Stimulated activated CD4-positive, alpha-beta T cell treated with anti-CD3 and anti-CD28 coated beads, Interleukin-2, amount 100 ng/mL, for 4 hours (primary cell): ENCODE measurements at regions not wholly inside any gene's neighbourhood (a gene's known extent, or its start where the extent isn't known, plus 50 kb on each side); places are given as distances from the start of the nearest gene placed in this dataset.

ENCODE experiments used
- DNase-seq: peaks from one replicate; pipeline ENCODE4 v3.0.0-alpha.2; 2020; ENCODE audit warnings: low read depth

- DNase-seq: no peak
Measured at GRCh38 chr9:134228649-134229048, 64.3 kb upstream of the RNU6ATAC start.

DNA sequence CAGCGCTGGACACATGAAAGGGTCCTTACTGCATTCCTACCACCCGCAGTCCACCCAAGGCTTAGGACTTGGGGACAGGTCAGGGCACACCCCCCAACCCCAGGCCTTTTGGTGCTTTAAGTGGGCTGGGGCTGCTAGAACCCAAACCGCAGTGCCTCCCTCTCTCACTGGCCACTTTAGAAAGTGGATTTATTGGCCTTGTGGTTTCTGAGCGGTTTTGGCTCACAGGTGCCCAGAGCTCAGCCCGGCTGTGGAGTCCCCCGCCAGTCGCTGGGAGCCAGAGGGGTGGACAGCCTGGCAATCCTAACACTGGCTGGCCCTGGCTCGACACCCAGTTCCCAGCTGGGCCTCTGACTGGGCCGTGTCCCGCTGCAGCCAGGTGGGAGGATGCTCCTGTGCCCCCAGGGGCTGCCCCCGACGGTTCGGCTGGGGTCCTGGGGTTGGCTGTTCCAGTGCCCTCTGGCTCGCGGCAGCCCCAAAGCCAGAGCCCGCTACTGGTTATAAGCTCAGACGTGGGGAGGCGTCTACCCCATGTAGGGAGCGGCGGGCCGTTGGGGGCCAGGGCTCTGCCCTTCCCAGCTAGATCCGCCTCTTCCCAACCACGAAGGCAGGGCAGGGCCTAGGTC is 65.2 kb upstream of the RNU6ATAC start:
- no peak for DNase-seq

- DNase-seq: no peak
Measured at GRCh38 chr9:134230092-134230941, 66.0 kb upstream of the RNU6ATAC start.

DNA sequence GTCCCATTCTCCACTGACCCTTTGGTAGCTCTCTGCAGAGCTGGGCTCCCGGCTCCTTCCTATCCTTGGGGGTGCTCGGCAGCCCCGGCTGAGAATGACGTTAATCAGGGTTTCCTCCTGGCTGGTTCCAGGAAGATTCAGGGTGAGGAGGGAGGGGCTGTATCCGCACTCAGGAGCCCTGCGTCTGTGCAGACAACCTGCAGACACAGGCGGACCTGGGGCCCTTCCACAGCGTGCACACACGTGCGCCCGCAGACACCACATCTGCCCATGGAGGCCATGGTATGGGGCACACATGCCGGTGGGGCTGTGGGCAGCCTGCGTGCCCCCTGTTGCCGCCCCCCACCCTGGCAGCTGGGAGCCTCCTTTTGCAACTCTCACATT is 66.6 kb upstream of the RNU6ATAC start:
- no peak for DNase-seq

- no peak for DNase-seq
Measured at GRCh38 chr9:134231330-134231745, 67.0 kb upstream of the RNU6ATAC start.

DNA sequence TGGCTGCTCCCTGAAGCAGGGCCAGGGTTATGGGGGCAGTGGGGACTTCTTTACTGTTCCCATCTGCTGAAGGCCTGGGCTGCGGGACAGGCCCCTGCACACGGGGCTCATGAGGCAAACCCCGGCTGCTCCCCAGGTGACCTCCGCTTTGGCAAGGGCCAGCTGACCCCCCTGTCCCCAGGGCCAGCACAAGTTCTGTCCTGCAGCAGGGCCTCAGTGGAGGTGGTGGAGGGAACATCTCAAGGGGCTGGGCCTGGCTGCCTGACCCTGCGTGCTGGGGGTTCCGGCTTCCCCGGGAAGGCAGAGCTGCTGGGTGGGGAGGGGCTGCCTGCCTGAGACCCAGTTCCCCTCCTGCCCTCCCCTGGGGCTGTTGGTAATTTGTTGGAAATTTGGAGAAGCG is 67.4 kb upstream of the RNU6ATAC start:
- DNase-seq: no peak

DNA sequence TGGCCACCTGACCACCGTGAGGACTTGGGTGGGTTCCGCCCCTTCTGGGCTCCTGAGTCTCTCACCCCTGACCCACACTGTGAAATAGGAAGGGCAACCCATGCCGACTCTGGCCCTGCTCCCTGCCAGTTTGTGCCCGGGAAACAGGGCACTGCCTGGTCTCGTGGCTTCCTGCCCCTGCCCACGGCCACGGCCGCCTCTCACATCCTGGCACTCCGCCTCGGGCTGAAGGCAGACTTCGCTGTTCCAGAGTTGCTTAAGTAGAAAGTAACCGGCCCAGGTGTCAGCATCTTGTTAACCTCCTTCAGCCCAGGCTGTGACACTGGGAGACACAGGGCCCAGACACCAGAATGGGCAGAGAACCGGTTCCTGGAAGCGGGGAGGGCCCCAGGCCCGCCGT is 68.7 kb upstream of the RNU6ATAC start:
- DNase-seq: no peak

DNA sequence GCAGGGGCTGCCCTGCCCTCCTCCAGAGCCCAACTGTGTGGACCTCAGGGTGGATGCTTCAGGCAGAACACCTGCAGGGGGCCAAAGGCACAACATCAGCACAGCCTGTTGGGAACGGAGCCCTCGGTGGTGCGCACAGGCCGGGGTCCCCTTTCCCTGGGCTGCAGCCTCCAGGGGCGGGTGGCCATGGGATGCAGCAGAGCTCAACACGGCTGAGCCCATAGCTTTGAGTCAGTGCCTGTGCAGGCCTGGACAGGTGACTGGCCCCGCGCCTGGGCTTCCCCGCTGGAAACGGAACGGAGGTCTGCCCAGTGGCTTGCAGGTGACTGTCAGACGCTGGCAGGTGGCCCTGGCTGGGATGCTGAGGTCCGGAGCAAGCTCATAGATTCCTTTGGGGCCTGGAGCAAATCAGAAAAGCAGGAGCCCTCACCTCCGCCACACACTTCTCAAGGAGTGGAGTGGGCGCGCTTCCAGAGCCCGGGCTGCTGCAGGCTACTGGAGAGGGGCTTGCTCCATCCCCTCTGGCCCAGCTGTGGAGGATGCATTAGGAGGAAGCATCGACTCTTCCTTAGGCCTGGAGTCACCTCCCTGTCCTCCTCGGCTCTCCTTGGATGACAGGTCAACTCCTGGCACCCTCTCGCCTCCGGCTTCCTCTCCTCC is 69.8 kb upstream of the RNU6ATAC start:
- no peak for DNase-seq

- DNase-seq: no peak
Measured at GRCh38 chr9:134234687-134235359, 70.5 kb upstream of the RNU6ATAC start.

DNA sequence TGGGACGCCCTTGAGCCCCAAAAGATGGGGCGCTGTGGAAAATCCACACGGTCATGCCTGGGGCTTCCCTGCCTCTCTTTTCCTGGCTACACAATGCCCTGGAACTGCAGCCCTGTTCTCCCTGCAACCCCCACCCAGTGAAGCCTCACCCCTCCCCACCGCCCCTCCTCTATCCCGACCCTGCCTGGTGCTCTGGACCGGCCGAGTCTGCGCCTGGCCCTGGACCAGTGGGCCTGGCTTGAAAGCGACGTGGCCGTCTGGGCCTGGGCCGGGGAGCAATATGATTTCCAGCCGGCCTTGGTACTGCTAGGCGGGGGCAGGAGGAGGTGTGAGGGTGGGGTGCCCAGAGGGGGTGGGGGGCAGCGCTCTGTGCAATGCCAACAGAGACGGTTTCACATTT is 71.0 kb upstream of the RNU6ATAC start:
- no peak for DNase-seq

- no peak for DNase-seq
Measured at GRCh38 chr9:134236001-134236421, 71.6 kb upstream of the RNU6ATAC start.

GRCh38 chr9:134236935-134237629 is 72.7 kb upstream of the RNU6ATAC start:
- DNase-seq: no peak

- DNase-seq: no peak
Measured at GRCh38 chr9:134237630-134238265, 73.4 kb upstream of the RNU6ATAC start.

DNA sequence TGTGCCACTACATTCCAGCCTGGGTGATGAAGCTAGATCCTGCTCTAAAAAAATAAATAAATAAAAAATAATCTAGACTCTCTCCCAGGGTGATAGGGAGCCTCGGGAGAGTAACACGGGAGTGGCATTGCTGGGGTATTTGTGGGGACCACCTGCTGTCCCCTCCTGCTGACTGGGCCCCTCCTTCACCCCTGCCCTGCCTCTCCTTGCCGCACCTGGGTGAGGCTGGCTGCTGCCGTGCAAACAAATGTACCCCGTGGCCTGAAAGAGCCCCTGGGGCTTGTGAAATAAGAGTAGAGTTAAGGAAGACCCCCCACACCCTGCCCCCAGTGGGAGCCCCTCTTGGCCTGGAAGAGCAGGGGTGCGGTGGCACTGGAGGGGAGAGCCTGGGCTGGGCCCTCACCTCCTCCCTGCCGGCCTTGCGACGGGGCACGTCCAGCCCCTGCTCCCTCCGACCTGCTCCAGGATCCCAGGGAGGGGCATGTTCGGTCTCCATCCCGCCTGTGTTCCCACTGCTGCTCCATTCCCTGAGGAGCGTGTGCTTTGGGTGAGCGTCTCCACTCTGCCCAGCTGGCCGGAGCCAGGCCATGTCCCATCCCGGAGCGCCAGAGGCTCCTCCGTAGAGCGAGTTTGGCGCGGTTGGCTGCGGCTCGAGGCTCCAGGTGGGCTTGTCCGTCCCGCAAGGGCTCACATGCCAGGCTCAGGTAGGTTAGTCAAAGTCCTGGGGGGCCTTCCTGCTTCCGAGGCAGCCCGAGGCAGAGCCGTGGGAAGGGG is 75.0 kb upstream of the RNU6ATAC start:
- no peak for DNase-seq

DNA sequence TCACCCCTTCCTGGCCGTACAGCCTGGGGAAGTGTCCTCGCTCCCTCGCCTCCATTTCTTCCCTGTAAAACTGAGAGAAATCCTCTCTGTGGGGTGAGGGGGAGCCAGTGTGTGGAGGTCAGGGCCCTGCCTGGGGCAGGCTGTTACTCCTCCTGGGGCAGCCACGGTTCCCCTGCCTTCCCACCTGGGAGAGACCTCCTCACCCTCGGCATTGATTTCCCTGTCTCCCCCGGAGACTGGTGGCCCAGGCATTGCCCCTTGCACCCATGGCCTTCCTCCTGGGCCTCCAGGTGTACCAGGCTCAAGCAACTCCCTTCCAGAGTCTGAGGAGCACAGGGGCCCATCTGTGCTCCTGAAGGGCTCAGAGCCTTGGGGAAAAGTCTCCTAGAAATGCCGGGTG is 75.6 kb upstream of the RNU6ATAC start:
- DNase-seq: no peak

GRCh38 chr9:134240361-134240760 is 76.0 kb upstream of the RNU6ATAC start:
- no peak for DNase-seq

DNA sequence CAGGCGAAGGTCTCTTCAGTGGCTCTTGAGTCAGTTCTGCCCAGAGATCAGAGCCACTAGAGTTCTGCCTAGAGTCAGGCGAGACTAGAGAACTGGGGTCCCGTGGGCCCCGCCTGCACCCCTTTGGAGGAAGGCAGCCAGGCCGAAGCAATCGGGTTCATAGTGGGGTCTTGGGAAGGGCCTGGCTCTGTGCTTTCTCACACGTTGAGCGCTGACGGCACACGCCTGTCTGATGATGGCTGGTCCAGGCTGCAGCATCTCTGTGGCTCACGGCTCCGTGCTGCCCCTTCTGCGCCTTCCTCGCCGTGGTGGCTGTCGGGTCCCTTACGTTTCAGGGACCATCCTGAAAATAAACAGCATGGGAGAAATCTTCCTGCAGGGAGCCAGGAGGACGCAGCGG is 78.3 kb upstream of the RNU6ATAC start:
- no peak for DNase-seq

GRCh38 chr9:134243778-134244467 is 79.6 kb upstream of the RNU6ATAC start:
- peak; percentile 24 for DNase-seq

DNA sequence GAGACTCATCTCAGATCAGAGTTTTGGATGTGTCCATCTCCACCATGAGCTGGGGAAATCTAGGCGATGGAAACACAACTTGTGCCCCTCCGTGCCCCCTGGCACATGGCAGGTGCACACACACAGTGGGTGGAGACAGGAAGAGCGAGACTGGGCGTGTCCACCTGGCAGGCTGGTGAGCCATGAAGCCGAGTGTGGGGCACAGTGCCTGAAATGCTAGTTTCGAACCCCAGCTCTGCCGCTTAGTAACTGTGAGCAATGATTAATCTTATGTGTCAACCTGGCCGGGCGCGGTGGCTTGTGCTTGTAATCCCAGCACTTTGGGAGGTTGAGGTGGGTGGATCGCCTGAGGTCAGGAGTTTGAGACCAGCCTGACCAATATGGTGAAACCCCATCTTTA is 80.8 kb upstream of the RNU6ATAC start:
- no peak for DNase-seq
